ENCODE measurements at regions not wholly inside any gene's neighbourhood (a gene's known extent, or its start where the extent isn't known, plus 50 kb on each side); places are given as distances from the start of the nearest gene placed in this dataset.

DNA sequence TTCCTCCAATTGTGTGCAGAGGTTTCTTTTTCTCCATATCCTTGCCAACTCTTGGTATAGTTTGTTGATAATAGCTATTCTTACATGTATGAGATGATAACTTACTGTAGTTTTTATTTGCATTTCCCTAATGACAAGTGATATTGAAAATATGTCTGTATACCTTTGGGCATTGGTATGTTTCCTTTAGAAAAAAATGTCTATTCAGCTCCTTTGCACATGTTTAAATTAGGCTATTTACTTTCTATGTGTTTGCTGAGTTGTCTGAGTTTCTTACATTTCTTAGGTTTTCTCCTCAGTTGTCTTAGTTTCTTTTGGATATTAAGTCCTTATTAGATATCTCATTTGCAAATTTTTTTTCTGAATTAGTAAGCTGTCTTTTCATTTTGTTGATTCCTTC is 487.3 kb upstream of the EPHA5 start:
- TF ChIP-seq, protein P1, sequence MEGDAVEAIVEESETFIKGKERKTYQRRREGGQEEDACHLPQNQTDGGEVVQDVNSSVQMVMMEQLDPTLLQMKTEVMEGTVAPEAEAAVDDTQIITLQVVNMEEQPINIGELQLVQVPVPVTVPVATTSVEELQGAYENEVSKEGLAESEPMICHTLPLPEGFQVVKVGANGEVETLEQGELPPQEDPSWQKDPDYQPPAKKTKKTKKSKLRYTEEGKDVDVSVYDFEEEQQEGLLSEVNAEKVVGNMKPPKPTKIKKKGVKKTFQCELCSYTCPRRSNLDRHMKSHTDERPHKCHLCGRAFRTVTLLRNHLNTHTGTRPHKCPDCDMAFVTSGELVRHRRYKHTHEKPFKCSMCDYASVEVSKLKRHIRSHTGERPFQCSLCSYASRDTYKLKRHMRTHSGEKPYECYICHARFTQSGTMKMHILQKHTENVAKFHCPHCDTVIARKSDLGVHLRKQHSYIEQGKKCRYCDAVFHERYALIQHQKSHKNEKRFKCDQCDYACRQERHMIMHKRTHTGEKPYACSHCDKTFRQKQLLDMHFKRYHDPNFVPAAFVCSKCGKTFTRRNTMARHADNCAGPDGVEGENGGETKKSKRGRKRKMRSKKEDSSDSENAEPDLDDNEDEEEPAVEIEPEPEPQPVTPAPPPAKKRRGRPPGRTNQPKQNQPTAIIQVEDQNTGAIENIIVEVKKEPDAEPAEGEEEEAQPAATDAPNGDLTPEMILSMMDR (IDR thresholded peaks at IDR 0.05; ENCODE audit: extremely low read depth in 1 of 2, insufficient read depth in 1 of 2, low read depth in 1 of 2, low read length in 2 of 2): no peak
- TF ChIP-seq POLR2A (IDR thresholded peaks at IDR 0.05; ENCODE audit: low read depth, low read length): no peak

Data from endothelial cell of umbilical vein (primary cell).